ENCODE measurements at regions not wholly inside any gene's neighbourhood (a gene's known extent, or its start where the extent isn't known, plus 50 kb on each side); places are given as distances from the start of the nearest gene placed in this dataset.

DNA sequence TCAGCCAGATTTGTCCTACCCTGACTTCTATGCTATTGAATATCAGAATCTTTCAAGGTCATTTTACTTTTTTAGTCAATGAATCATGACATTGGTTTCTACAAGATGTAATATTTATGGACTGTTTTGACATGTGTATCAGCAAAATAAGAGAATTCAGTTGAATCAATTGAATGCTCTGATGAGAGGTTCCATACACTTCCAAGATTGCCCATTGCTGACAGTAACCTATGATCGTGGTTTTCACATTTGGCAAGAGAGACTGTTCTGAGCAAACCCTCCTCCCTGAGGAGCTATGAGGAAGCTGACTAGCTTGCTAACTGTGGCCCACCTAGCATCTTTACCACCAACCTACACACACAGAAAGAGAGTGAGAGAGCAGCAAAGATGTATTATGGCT, 56.7 kb upstream of the FST start:
- DNase-seq (ENCODE audit: extremely low read depth, low read depth): no peak
- H3K4me3 ChIP-seq (replicated peaks; ENCODE audit: low read depth, low read length): no peak overlapping the region
- TF ChIP-seq, protein P1, sequence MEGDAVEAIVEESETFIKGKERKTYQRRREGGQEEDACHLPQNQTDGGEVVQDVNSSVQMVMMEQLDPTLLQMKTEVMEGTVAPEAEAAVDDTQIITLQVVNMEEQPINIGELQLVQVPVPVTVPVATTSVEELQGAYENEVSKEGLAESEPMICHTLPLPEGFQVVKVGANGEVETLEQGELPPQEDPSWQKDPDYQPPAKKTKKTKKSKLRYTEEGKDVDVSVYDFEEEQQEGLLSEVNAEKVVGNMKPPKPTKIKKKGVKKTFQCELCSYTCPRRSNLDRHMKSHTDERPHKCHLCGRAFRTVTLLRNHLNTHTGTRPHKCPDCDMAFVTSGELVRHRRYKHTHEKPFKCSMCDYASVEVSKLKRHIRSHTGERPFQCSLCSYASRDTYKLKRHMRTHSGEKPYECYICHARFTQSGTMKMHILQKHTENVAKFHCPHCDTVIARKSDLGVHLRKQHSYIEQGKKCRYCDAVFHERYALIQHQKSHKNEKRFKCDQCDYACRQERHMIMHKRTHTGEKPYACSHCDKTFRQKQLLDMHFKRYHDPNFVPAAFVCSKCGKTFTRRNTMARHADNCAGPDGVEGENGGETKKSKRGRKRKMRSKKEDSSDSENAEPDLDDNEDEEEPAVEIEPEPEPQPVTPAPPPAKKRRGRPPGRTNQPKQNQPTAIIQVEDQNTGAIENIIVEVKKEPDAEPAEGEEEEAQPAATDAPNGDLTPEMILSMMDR (IDR thresholded peaks at IDR 0.05; ENCODE audit: low read depth, low read length, missing control alignments): no peak

DNA sequence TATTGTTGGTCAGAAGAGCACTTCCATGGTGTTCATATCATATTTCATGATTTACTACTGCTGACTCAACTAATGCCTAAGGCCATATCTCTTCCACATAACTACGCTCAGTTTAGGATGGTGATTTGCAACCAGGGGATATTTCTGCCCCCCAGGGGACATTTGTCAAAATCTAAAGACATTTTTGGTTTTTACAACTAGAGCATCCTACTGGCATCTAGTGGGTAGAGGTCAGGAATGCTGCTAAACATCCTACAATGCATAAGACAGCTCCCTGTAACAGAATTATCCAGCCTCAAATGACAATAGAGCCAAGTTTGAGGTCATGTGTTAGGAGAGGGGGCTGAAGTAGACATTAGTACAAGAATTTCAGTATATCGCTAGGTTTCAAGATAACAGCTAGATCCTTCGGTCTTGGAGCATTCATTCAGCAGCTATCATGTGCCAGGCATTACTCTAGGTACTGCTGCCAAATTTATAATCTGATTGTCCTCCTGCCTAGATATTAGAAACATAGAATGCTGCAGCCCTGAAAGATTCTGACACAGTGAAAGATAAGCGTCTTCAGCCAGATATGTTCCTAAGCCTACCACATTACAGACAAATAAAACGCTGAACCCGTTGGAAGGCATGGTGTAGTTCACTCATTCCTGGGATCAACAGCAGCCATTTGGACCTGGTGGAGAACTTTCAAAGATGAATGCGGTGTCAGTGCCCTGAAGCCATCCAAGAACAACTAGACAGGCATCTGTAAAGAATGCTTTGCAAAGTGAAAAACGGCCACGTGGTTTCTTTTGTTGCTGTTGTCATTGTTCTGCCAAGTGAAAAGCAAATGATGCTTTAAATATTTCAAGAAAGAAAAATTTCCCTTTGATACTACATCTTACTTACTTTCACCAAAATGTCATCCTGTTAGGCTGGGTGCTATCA, 55.5 kb upstream of the FST start:
- DNase-seq (ENCODE audit: extremely low read depth, low read depth): no peak
- H3K4me3 ChIP-seq (replicated peaks; ENCODE audit: low read depth, low read length): no peak overlapping the region
- TF ChIP-seq, protein P1 (IDR thresholded peaks at IDR 0.05; ENCODE audit: low read depth, low read length, missing control alignments): no peak

DNA sequence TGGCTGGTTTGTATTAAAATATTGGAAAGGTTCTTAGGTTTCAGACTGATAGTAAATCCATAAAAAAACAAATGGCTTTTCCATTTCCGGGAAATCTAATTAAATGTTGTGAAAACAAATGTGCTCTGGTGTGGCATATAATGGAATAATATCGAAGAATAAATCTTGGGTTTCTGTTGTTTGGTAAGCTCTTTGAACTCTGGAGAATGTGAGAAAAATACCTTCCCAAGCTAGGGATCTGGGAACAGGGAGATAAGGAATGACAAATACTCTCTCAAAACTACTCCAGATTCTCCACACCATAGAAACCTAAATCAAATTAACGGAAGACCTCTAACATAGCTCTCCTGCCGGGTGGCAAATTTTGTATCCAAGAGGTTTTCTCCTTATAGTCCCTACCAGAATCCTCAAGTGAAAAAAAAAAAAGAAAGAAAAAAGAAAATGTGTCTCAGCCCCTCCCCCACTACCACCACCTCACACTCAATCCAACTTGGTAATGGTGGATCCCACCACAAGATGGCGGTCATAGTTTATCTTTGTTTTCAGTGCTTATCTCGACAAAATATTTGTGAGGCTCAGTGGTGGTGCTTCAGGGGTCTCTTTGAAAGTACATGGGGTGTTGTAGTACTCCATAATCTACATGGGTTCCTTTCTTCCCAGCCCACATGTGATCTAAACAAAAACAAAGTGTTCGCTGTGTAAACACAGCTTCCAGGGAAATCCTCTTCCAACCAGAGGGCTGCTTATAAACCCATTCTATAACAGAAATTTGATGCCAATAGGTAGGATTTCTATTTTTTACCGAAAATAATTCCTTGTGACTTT, 54.5 kb upstream of the FST start:
- no peak for DNase-seq (ENCODE audit: extremely low read depth, low read depth)
- TF ChIP-seq, protein P1 (IDR thresholded peaks at IDR 0.05; ENCODE audit: low read depth, low read length, missing control alignments): peak; percentile 32
- no peak overlapping the region for H3K4me3 ChIP-seq (replicated peaks; ENCODE audit: low read depth, low read length)

DNA sequence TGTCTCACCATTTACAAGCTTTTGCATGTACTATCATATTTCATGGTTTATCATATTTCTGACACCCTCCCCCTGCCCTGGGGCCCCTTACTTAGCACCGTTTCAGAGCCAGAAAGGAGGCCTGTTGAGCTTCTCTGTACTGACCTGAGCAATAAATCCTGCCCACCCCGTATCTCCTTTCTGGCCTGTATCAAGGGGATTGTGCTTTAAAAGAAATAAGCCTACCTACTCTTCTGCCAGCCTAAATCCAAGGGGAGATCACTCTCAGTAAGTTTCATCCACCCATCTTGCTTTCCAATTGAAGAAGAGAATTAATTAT, 54.0 kb upstream of the FST start:
- TF ChIP-seq, protein P1 (IDR thresholded peaks at IDR 0.05; ENCODE audit: low read depth, low read length, missing control alignments): no peak
- no peak overlapping the region for H3K4me3 ChIP-seq (replicated peaks; ENCODE audit: low read depth, low read length)
- DNase-seq (ENCODE audit: extremely low read depth, low read depth): no peak

DNA sequence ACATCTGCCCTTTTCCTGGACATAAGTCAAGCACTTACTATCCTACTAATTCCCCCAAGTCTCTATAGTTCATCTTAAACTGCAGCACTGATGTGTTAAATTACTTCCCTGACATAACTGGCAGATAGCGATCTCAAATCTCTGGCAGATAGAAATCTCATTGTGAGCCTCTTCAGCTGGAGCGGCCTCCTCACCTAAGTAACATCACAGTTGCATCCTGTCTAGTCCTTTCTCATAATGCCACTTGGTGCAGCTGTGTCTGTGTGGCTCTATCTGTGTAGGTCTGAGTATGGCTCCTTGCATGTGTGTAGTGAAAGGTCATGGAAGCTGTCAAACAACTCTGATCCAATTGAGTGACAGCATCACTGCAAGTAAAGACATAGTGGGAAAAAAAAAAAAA, 53.6 kb upstream of the FST start:
- no peak overlapping the region for H3K4me3 ChIP-seq (replicated peaks; ENCODE audit: low read depth, low read length)
- TF ChIP-seq, protein P1 (IDR thresholded peaks at IDR 0.05; ENCODE audit: low read depth, low read length, missing control alignments): no peak
- no peak for DNase-seq (ENCODE audit: extremely low read depth, low read depth)

DNA sequence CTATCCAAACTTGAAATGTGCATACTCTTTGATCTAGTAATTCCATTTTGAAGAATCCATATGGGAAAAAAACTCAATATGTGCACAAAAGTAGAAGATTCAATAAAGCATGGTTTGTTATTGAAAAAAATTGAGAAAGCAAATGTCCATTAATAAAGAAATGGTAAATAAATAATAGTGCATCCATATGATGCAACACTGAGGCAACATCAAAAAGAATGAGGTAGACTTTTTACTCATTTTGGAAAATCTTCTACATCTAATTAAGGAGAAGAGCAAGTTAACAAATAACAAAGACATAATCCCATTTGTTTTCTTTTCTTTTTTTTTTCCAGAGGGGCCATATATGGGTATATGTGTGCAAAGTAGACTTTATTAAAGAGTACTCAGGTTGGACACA, 52.5 kb upstream of the FST start:
- TF ChIP-seq, protein P1 (IDR thresholded peaks at IDR 0.05; ENCODE audit: low read depth, low read length, missing control alignments): no peak
- no peak overlapping the region for H3K4me3 ChIP-seq (replicated peaks; ENCODE audit: low read depth, low read length)
- no peak for DNase-seq (ENCODE audit: extremely low read depth, low read depth)
